Cardiac septum (tissue), 1 donor: ENCODE measurements at regions not wholly inside any gene's neighbourhood (a gene's known extent, or its start where the extent isn't known, plus 50 kb on each side); places are given as distances from the start of the nearest gene placed in this dataset.
"Not testable (repeated sequence)": the region's sequence is repeated elsewhere in the genome, so short reads cannot be mapped to it uniquely, and the experiment has no call there.

Source experiments
- DNase-seq: peaks from one replicate; pipeline ENCODE4 v3.0.0-alpha.2; 2020; ENCODE audit warnings: low spot score
- intact Hi-C: fragments of 100-400 bp; cut with DNase I; formaldehyde crosslinking; loops from one replicate; pipeline ENCODE4 v1.14.0; 2022
- donor health status: DM: no; HTN: no; CAD: no.

GRCh38 chr14:34169561-34169960, 218.7 kb upstream of the EGLN3 start:
- DNase-seq: no peak
- intact Hi-C loops: no loop called here

DNA sequence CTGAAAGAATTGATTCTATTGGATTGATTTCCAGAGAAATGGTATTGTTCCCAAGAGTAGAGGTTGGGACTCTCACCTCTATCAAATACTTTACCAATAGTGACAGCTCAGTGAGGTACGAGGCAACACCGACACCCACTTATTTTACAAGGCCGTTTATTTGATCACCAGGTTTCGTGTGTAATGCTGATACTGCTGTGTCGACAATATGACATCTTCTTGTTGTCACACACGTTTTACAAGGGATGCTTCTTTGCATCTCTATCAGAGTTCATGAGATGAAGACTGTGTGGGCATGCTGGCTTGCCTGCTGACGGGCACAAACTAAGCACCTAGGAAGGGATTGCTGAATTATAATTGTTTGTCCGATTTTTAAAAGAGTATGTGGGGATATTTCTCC, 217.8 kb upstream of the EGLN3 start:
- intact Hi-C loops: no loop called here
- no peak for DNase-seq

DNA sequence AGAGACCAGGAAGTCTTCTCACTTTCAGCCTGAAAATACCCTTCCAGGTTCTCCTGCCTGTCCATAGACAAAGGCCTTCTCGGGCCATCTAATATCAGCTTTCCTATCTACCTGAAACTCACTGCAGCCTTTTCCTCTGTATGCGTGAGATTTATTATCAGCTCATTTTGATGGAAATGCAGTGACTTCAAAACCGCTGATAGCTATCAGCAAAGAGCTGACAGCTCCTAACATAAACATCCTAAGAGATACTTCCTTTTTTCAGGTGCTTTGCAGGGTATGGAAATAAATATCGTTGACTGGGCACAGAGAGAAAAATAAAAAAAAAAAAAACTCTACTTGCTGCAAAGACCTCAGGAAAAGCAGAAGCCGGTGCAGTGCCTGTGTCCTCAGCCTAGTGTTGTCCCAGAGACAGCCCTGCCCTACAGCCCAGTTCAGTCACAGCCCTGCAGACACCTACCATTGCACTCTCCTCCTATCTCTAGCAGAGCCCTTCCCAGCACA, 215.0 kb upstream of the EGLN3 start:
- intact Hi-C loops: no loop called here
- no peak for DNase-seq

GRCh38 chr14:34164162-34164864, 213.4 kb upstream of the EGLN3 start:
- DNase-seq: no peak
- intact Hi-C loops: no loop called here

DNA sequence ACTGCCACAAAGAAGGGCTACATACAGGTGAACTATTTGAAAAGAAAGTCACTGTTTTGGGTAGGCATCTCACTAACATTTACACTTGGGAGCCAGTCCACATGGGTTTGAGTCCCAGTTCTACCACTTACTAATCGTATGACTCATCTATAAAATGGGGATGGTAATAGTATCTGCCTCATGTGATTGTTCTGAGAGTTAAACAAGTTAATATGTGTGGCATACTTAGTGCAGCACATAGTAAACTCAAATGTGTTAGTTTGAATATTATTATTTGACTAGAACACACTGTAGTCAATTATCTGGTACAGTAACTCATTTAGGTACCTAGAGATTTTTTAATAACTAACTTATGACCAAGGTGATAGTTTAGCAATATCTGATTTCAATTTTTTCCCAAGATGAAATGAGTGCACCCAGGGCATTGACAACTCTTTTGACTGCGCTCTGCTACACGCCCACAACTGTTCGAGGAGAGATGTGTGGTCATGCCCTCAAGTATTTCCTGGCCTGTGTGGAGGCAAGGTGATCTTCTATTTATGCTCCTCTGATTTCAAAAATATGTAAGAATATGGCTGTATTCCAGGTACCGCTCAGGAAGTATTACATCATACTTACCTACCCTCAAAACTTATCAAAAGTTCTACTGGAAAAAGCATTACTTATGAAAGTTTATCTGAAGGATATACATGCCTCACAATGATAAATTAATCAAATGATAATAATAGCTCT, 210.6 kb upstream of the EGLN3 start:
- intact Hi-C loops: no loop called here
- DNase-seq: no peak

- intact Hi-C loops: no loop called here
- no peak for DNase-seq
Measured at GRCh38 chr14:34160619-34161018, 209.7 kb upstream of the EGLN3 start.

GRCh38 chr14:34157651-34158050, 206.8 kb upstream of the EGLN3 start:
- no peak for DNase-seq
- intact Hi-C loops: no loop called here

- intact Hi-C loops: no loop called here
- DNase-seq: no peak
Measured at GRCh38 chr14:34147461-34147860, 196.6 kb upstream of the EGLN3 start.

DNA sequence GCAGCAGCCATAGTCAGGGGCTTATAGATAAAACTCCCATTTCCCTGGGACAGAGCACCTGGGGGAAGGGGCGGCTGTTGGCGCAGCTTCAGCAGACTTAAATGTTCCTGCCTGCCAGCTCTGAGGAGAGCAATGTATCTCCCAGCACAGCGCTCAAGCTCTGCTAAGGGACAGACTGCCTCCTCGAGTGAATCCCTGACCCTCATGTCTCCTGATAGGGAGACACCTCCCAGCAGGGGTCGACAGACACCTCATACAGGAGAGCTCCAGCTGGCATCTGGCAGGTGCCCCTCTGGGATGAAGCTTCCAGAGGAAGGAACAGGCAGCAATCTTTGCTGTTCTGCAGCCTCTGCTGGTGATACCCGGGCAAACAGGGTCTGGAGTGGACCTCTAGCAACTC, 189.3 kb upstream of the EGLN3 start:
- intact Hi-C loops, DNase-seq: not testable (repeated sequence)

- DNase-seq: peak; percentile 80
- intact Hi-C loops: not testable (repeated sequence)
Measured at GRCh38 chr14:34139160-34140121, 188.6 kb upstream of the EGLN3 start.

GRCh38 chr14:34138175-34138574, 187.3 kb upstream of the EGLN3 start:
- DNase-seq: no peak
- intact Hi-C loops: no loop called here

DNA sequence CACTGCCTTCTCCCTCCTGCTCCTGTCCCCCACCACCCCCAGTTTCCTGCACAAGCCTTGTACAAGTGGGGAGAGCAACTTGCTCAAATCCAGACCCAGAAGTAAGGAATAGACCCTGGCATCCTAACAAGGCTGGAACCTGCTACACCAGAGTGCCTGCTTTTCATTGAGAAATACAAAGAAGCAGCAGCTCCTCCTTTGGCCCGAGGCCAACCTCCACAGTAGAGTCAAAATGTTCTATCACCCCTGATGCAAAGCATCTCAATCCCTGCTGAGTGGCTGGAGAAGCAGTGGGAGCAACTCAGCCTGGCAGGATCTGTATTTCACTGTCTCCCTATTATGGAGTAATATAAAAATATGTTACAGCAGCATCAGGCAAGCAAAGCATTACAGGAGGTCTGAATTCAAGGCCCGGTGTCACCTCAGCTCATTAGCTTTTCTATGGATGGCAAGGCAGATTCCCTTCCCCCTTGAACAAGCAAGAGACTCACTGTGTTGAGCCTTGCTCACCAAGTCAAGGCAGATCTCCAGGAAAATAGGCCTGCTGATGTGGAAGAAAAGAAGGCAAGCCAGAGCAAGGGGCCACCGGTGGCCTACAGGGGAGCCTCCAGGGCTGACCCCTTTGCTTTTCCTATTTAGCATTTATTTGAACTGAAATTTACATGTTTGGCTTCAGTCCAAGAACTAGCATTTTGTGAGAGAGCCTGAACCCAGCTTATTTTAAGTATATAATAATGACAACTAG, 186.3 kb upstream of the EGLN3 start:
- no peak for DNase-seq
- intact Hi-C loops: no loop called here

GRCh38 chr14:34135492-34135891, 184.6 kb upstream of the EGLN3 start:
- DNase-seq: no peak
- intact Hi-C loops: no loop called here

GRCh38 chr14:34134484-34134883, 183.6 kb upstream of the EGLN3 start:
- DNase-seq: no peak
- intact Hi-C loops: no loop called here

- intact Hi-C loops: no loop called here
- DNase-seq: no peak
Measured at GRCh38 chr14:34129927-34130552, 179.2 kb upstream of the EGLN3 start.

GRCh38 chr14:34128665-34129064, 177.8 kb upstream of the EGLN3 start:
- intact Hi-C loops: no loop called here
- no peak for DNase-seq

DNA sequence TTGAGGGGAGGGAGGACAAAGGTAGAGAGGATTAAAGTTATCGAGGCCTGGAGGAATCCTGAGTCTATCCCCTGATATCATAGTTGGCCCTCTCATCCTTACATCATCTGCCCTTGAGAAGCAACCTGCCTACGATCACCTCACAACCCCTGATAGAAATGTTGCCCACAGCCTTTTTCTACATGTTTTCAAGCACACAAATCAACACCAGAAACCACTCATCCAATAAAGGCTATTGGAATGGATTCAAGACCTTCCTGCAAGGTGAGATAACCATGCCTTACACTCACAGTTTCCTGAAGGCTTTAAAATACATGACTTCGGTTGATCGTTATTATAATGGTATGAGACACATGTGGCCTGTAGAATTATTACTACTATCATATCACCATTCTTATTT, 175.7 kb upstream of the EGLN3 start:
- intact Hi-C loops: no loop called here
- DNase-seq: no peak

DNA sequence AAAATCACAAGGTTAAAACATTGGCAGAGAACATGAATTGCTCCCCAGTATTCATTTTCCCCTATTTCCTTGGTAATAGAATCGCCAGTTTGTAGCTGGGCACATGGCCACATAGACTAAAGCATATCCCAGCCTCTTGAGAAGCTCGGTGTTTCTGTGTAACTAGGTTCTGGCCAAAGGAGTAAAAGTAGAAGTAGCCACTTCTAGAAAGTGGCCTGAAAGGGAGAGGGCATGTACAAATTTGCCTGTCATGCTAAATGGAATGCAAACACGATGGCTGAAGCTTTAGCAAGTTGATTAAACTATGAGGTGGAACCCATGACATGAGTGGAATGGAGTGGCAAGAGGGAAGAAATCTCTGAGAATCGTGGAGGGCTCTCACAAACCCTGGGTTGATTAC, 173.7 kb upstream of the EGLN3 start:
- no peak for DNase-seq
- intact Hi-C loops: no loop called here

- no peak for DNase-seq
- intact Hi-C loops: no loop called here
Measured at GRCh38 chr14:34122650-34123049, 171.8 kb upstream of the EGLN3 start.
